Loucy (cell line): ENCODE measurements at regions not wholly inside any gene's neighbourhood (a gene's known extent, or its start where the extent isn't known, plus 50 kb on each side); places are given as distances from the start of the nearest gene placed in this dataset.

Experiments
- H2AFZ ChIP-seq: fragments of 200-600 bp; sonication (generic); 2 replicates; pipeline ENCODE4 v1.6.0; 2016; ENCODE audit warnings: antibody characterized with exemption, mild to moderate bottlenecking, low read length, moderate library complexity
- H3F3A ChIP-seq: fragments of 200-600 bp; 2 replicates; pipeline ENCODE4 v1.6.0; 2016; ENCODE audit warnings: antibody characterized with exemption, low read depth, mild to moderate bottlenecking
- H3K27me3 ChIP-seq: fragments of 200-600 bp; sonication (generic); 2 replicates; pipeline ENCODE4 v1.6.1; 2014; ENCODE audit warnings: low read length, mild to moderate bottlenecking; ENCODE audit not compliant: insufficient read depth, poor library complexity, severe bottlenecking
- H3K36me3 ChIP-seq: fragments of 200-600 bp; sonication (generic); 2 replicates; pipeline ENCODE4 v1.6.1; 2016; ENCODE audit warnings: low read length; ENCODE audit not compliant: insufficient read depth
- H3K4me1 ChIP-seq: fragments of 200-600 bp; sonication (generic); 2 replicates; pipeline ENCODE4 v1.5.1; 2014; ENCODE audit warnings: low read length, mild to moderate bottlenecking; ENCODE audit not compliant: insufficient read depth, poor library complexity, severe bottlenecking
- H3K4me2 ChIP-seq: fragments of 200-600 bp; sonication (generic); 2 replicates; pipeline ENCODE4 v1.6.0; 2014; ENCODE audit warnings: antibody characterized with exemption, low read length, low read depth, mild to moderate bottlenecking; ENCODE audit not compliant: poor library complexity, severe bottlenecking
- H3K4me3 ChIP-seq: fragments of 200-600 bp; sonication (generic); 2 replicates; pipeline ENCODE4 v1.5.1; 2014; ENCODE audit warnings: low read length, mild to moderate bottlenecking, mixed read lengths; ENCODE audit not compliant: poor library complexity, severe bottlenecking
- H3K79me2 ChIP-seq: fragments of 200-600 bp; sonication (generic); 2 replicates; pipeline ENCODE4 v1.6.1; 2014; ENCODE audit warnings: low read length; ENCODE audit not compliant: insufficient read depth
- H3K9ac ChIP-seq: fragments of 200-600 bp; sonication (generic); 2 replicates; pipeline ENCODE4 v1.6.0; 2014; ENCODE audit warnings: mild to moderate bottlenecking, low read depth, low read length, moderate library complexity; ENCODE audit not compliant: poor library complexity, severe bottlenecking
- H3K9me2 ChIP-seq: fragments of 200-600 bp; sonication (generic); replicated peaks from 2 replicates; pipeline ENCODE4 v1.6.1; 2016; ENCODE audit warnings: low read depth, low read length, mixed read lengths
- H3K9me3 ChIP-seq: fragments of 200-600 bp; sonication (generic); 2 replicates; pipeline ENCODE4 v1.6.1; 2014; ENCODE audit warnings: mild to moderate bottlenecking, antibody characterized with exemption, low read length, low read depth; ENCODE audit not compliant: insufficient read depth
- H4K20me1 ChIP-seq: fragments of 200-600 bp; sonication (generic); 2 replicates; pipeline ENCODE4 v1.6.0; 2014; ENCODE audit warnings: antibody characterized with exemption, low read length, mild to moderate bottlenecking; ENCODE audit not compliant: insufficient read depth, poor library complexity, severe bottlenecking
- EZH2phosphoT487 ChIP-seq: fragments of 200-600 bp; IDR thresholded peaks from 2 replicates; pipeline ENCODE4 v1.6.1; 2018; ENCODE audit warnings: antibody characterized with exemption, mild to moderate bottlenecking, moderate library complexity, borderline replicate concordance
- TF ChIP-seq, protein P1 (sequence below): fragments of 200-600 bp; sonication (generic); conservative IDR thresholded peaks from 2 replicates; pipeline ENCODE4 v1.5.1; 2014; ENCODE audit warnings: mild to moderate bottlenecking, antibody characterized with exemption, low read length

DNA sequence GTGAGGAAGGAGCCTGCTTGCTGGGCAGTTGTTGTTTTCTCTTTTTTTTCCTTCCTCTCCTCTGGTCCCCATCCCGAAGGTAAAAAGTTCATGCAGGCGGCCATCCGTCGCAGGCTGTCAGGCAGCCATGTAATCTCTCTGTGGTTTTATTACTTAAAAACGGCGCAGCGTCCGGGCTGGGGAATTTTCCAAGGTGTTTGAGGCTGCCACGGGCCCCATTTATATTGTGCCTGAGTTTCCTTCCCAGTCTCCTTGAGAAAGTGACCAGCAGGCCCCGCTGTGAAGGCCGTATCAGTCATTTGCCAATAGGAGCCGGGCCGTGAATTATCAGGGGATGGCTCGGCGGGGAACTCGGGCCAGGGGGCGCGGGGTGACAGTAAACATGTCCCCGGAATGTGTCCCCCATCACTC lies 289.7 kb downstream of the PBX3 start:
- Histone ChIP-seq H3K9ac (no peak overlapping the region), H3K9me2 (no peaks in the 10 kb centered on the region), H3K4me1 (no peaks in the 10 kb centered on the region), H3K27me3 (no peaks in the 10 kb centered on the region), H3K36me3 (no peaks in the 10 kb centered on the region), H3K79me2 (no peaks in the 10 kb centered on the region), H2AFZ (no peak overlapping the region), H3K9me3 (no peaks in the 10 kb centered on the region), H3K4me2 (no peak overlapping the region), H4K20me1 (no peaks in the 10 kb centered on the region), H3K4me3 (no peak overlapping the region), H3F3A (no peaks in the 10 kb centered on the region)
- no peak for TF ChIP-seq EZH2phosphoT487
- TF ChIP-seq, protein P1, sequence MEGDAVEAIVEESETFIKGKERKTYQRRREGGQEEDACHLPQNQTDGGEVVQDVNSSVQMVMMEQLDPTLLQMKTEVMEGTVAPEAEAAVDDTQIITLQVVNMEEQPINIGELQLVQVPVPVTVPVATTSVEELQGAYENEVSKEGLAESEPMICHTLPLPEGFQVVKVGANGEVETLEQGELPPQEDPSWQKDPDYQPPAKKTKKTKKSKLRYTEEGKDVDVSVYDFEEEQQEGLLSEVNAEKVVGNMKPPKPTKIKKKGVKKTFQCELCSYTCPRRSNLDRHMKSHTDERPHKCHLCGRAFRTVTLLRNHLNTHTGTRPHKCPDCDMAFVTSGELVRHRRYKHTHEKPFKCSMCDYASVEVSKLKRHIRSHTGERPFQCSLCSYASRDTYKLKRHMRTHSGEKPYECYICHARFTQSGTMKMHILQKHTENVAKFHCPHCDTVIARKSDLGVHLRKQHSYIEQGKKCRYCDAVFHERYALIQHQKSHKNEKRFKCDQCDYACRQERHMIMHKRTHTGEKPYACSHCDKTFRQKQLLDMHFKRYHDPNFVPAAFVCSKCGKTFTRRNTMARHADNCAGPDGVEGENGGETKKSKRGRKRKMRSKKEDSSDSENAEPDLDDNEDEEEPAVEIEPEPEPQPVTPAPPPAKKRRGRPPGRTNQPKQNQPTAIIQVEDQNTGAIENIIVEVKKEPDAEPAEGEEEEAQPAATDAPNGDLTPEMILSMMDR, result no peak

- no peaks in the 10 kb centered on the region for H3K9me3 ChIP-seq
- no peaks in the 10 kb centered on the region for H3K27me3 ChIP-seq
Measured at GRCh38 chr9:126038790-126039189, 287.8 kb upstream of the MVB12B start.

DNA sequence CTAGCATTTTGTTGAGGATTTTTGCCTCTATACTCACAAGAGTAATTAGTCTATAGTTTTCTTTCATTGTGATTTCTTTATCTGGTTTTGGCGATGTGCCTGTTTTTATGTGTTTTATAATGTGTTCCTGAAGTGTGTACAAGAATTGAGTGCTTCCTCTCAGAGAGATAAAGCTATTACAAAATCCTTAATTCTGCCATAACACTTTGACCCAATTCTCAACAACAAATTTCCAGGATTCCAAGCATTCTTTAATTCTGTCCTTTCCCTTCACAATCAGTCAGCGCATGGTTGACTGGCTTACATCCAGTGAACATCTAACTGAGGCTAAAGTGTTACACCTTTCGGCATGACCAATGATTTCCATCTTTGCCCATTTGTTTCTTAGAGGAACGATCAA lies 282.9 kb upstream of the MVB12B start:
- Histone ChIP-seq H3K9me2 (no peaks in the 10 kb centered on the region), H3K36me3 (no peaks in the 10 kb centered on the region), H3K79me2 (no peaks in the 10 kb centered on the region), H3K27me3 (no peaks in the 10 kb centered on the region), H4K20me1 (no peaks in the 10 kb centered on the region), H3K9me3 (no peaks in the 10 kb centered on the region), H3K4me3 (no peak overlapping the region), H3K4me2 (no peak overlapping the region), H3F3A (no peaks in the 10 kb centered on the region), H2AFZ (no peak overlapping the region), H3K4me1 (no peaks in the 10 kb centered on the region), H3K9ac (no peak overlapping the region)
- TF ChIP-seq EZH2phosphoT487, result no peak
- TF ChIP-seq, protein P1, result no peak

More at GRCh38 chr9:126038790-126039189, 287.8 kb upstream of the MVB12B start:
- TF ChIP-seq, protein P1, result no peak
- no peak for TF ChIP-seq EZH2phosphoT487
- no peaks in the 10 kb centered on the region for H3K36me3 ChIP-seq
- no peak overlapping the region for H3K4me3 ChIP-seq
- no peaks in the 10 kb centered on the region for H4K20me1 ChIP-seq
- no peak overlapping the region for H3K9ac ChIP-seq
- no peak overlapping the region for H3K4me2 ChIP-seq
- H3K9me2 ChIP-seq, result no peaks in the 10 kb centered on the region
- H3K4me1 ChIP-seq, result no peaks in the 10 kb centered on the region
- no peak overlapping the region for H2AFZ ChIP-seq
- no peaks in the 10 kb centered on the region for H3F3A ChIP-seq
- H3K79me2 ChIP-seq, result no peaks in the 10 kb centered on the region
